ENCODE measurements at regions not wholly inside any gene's neighbourhood (a gene's known extent, or its start where the extent isn't known, plus 50 kb on each side); places are given as distances from the start of the nearest gene placed in this dataset.
"Not testable (repeated sequence)": the region's sequence is repeated elsewhere in the genome, so short reads cannot be mapped to it uniquely, and the experiment has no call there.

GRCh38 chr16:29232811-29233704, 173.5 kb downstream of the NPIPB11 start:
- in situ Hi-C loops (cut with HindIII; ENCODE audit: low sequenced_read_pairs), result no loop called here
- no peak for DNase-seq (ENCODE audit: low spot score)

- in situ Hi-C loops (cut with HindIII; ENCODE audit: low sequenced_read_pairs), result not testable (repeated sequence)
Observed at GRCh38 chr16:29232160-29232705, 174.3 kb downstream of the NPIPB11 start.

GRCh38 chr16:29231244-29231643, 175.3 kb downstream of the NPIPB11 start:
- DNase-seq (ENCODE audit: low spot score), result no peak
- in situ Hi-C loops (cut with HindIII; ENCODE audit: low sequenced_read_pairs), result no loop called here

More at GRCh38 chr16:29232160-29232705, 174.3 kb downstream of the NPIPB11 start:
- not testable (repeated sequence) for DNase-seq (ENCODE audit: low spot score)

- DNase-seq (ENCODE audit: low spot score), result peak; percentile 5
- in situ Hi-C loops (cut with HindIII; ENCODE audit: low sequenced_read_pairs), result no loop called here
Observed at GRCh38 chr16:29230671-29231096, 175.8 kb downstream of the NPIPB11 start.

GRCh38 chr16:29230006-29230668, 176.4 kb downstream of the NPIPB11 start:
- not testable (repeated sequence) for DNase-seq (ENCODE audit: low spot score)

GRCh38 chr16:29229616-29230005, 176.9 kb downstream of the NPIPB11 start:
- in situ Hi-C loops (cut with HindIII; ENCODE audit: low sequenced_read_pairs); DNase-seq (ENCODE audit: low spot score): not testable (repeated sequence)

More at GRCh38 chr16:29230006-29230668, 176.4 kb downstream of the NPIPB11 start:
- in situ Hi-C loops (cut with HindIII; ENCODE audit: low sequenced_read_pairs), result not testable (repeated sequence)

- in situ Hi-C loops (cut with HindIII; ENCODE audit: low sequenced_read_pairs), result not testable (repeated sequence)
Observed at GRCh38 chr16:29228664-29229611, 177.6 kb downstream of the NPIPB11 start.

GRCh38 chr16:29227751-29228663, 178.5 kb downstream of the NPIPB11 start:
- in situ Hi-C loops (cut with HindIII; ENCODE audit: low sequenced_read_pairs), result not testable (repeated sequence)
- peak; percentile 67 for DNase-seq (ENCODE audit: low spot score)

More at GRCh38 chr16:29228664-29229611, 177.6 kb downstream of the NPIPB11 start:
- not testable (repeated sequence) for DNase-seq (ENCODE audit: low spot score)

GRCh38 chr16:29226782-29227181, 179.7 kb downstream of the NPIPB11 start:
- in situ Hi-C loops (cut with HindIII; ENCODE audit: low sequenced_read_pairs), result no loop called here
- DNase-seq (ENCODE audit: low spot score), result no peak

GRCh38 chr16:29224675-29225074, 181.8 kb downstream of the NPIPB11 start:
- in situ Hi-C loops (cut with HindIII; ENCODE audit: low sequenced_read_pairs), result not testable (repeated sequence)

GRCh38 chr16:29222615-29223014, 183.9 kb downstream of the NPIPB11 start:
- DNase-seq (ENCODE audit: low spot score); in situ Hi-C loops (cut with HindIII; ENCODE audit: low sequenced_read_pairs): not testable (repeated sequence)

More at GRCh38 chr16:29224675-29225074, 181.8 kb downstream of the NPIPB11 start:
- not testable (repeated sequence) for DNase-seq (ENCODE audit: low spot score)

GRCh38 chr16:29222008-29222407, 184.5 kb downstream of the NPIPB11 start:
- in situ Hi-C loops (cut with HindIII; ENCODE audit: low sequenced_read_pairs); DNase-seq (ENCODE audit: low spot score): not testable (repeated sequence)

- in situ Hi-C loops (cut with HindIII; ENCODE audit: low sequenced_read_pairs); DNase-seq (ENCODE audit: low spot score): not testable (repeated sequence)
Observed at GRCh38 chr16:29221281-29221955, 185.1 kb downstream of the NPIPB11 start.

- in situ Hi-C loops (cut with HindIII; ENCODE audit: low sequenced_read_pairs); DNase-seq (ENCODE audit: low spot score): not testable (repeated sequence)
Observed at GRCh38 chr16:29220647-29221191, 185.8 kb downstream of the NPIPB11 start.

GRCh38 chr16:29219966-29220646, 186.4 kb downstream of the NPIPB11 start:
- in situ Hi-C loops (cut with HindIII; ENCODE audit: low sequenced_read_pairs); DNase-seq (ENCODE audit: low spot score): not testable (repeated sequence)

- in situ Hi-C loops (cut with HindIII; ENCODE audit: low sequenced_read_pairs); DNase-seq (ENCODE audit: low spot score): not testable (repeated sequence)
Observed at GRCh38 chr16:29219562-29219961, 186.9 kb downstream of the NPIPB11 start.
